AG04450 (cell line): ENCODE measurements at regions not wholly inside any gene's neighbourhood (a gene's known extent, or its start where the extent isn't known, plus 50 kb on each side); places are given as distances from the start of the nearest gene placed in this dataset.
"Not testable (repeated sequence)": the region's sequence is repeated elsewhere in the genome, so short reads cannot be mapped to it uniquely, and the experiment has no call there.

Experiments used
- CTCF ChIA-PET: fragments of 300-600, 350-600 bp; formaldehyde crosslinking; extraction: SDS; loops from one replicate; lab custom pipeline; 2022; ENCODE audit warnings: antibody characterized with exemption, inconsistent platforms; lab: Charles Lee
- POLR2A ChIA-PET: fragments of 350-600 bp; formaldehyde crosslinking; extraction: SDS; loops from one replicate; lab custom pipeline; 2021; ENCODE audit warnings: antibody characterized with exemption, inconsistent platforms; lab: Yijun Ruan, JAX
- DNase-seq: peaks from one replicate; pipeline ENCODE4 v3.0.0-alpha.2; 2011; ENCODE audit warnings: low read depth, low spot score
- H3K27ac ChIP-seq: one replicate; pipeline ENCODE4 v1.5.1; 2012; ENCODE audit warnings: low read depth, low read length, control low read depth
- H3K27me3 ChIP-seq: one replicate; pipeline ENCODE4 v1.6.0; 2012; ENCODE audit warnings: low read length; ENCODE audit not compliant: control insufficient read depth, insufficient read depth
- H3K4me3 ChIP-seq: 2 replicates; pipeline ENCODE4 v1.5.1; 2011; ENCODE audit warnings: mild to moderate bottlenecking, low read depth, low read length, control low read depth
- H3K9me3 ChIP-seq: 2 replicates; pipeline ENCODE4 v1.5.1; 2012; ENCODE audit warnings: low read length; ENCODE audit not compliant: control insufficient read depth, insufficient read depth
- CTCF ChIP-seq: IDR thresholded peaks from 2 replicates; pipeline ENCODE4 v1.5.1; 2011; ENCODE audit warnings: low read depth, low read length, control low read depth, inconsistent platforms

GRCh38 chr7:68783684-68784083 lies 814.6 kb upstream of the AUTS2 start:
- Histone ChIP-seq H3K9me3 (no peaks in the 10 kb centered on the region), H3K27me3 (no peaks in the 10 kb centered on the region), H3K27ac (no peak overlapping the region), H3K4me3 (no peak overlapping the region)
- ChIA-PET POLR2A (no interaction called here), CTCF (no interaction called here)
- TF ChIP-seq CTCF, result no peak
- DNase-seq, result no peak

DNA sequence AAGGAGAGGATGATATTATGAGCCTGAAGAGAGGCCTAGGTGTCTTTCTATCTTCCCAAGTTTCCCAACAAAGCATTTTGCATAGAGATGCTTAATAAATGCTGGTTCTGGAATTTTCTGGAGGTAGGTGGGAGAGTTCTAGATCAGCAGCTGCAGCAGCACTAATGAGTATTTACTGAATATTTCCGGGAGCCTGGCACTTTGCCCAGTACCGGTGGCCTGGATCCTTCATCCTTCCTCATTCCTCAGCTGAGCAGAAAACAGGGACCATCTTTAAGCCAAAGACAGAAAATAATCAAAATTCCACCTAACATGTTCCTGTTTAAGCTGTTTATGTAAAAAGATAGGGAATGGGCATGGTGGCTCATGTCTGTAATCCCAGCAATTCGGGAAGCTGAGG lies 813.2 kb upstream of the AUTS2 start:
- no peak for DNase-seq
- H3K4me3 ChIP-seq, result no peak overlapping the region
- POLR2A ChIA-PET, result no interaction called here
- H3K27me3 ChIP-seq, result no peaks in the 10 kb centered on the region
- TF ChIP-seq CTCF, result no peak
- CTCF ChIA-PET, result no interaction called here
- H3K27ac ChIP-seq, result no peak overlapping the region
- no peaks in the 10 kb centered on the region for H3K9me3 ChIP-seq

- DNase-seq, result no peak
- ChIA-PET CTCF (no interaction called here), POLR2A (no interaction called here)
- H3K9me3 ChIP-seq, result no peaks in the 10 kb centered on the region
- TF ChIP-seq CTCF, result no peak
- no peaks in the 10 kb centered on the region for H3K27me3 ChIP-seq
- H3K4me3 ChIP-seq, result no peak overlapping the region
- no peak overlapping the region for H3K27ac ChIP-seq
Measured at GRCh38 chr7:68787566-68787965, 810.7 kb upstream of the AUTS2 start.

- DNase-seq, H3K27ac ChIP-seq, H3K9me3 ChIP-seq, H3K4me3 ChIP-seq, H3K27me3 ChIP-seq, CTCF ChIA-PET, POLR2A ChIA-PET: not testable (repeated sequence)
Measured at GRCh38 chr7:68788529-68788928, 809.7 kb upstream of the AUTS2 start.

- DNase-seq, result no peak
- Histone ChIP-seq H3K9me3 (no peaks in the 10 kb centered on the region), H3K27me3 (no peaks in the 10 kb centered on the region), H3K27ac (no peak overlapping the region), H3K4me3 (no peak overlapping the region)
- ChIA-PET POLR2A (no interaction called here), CTCF (interaction anchor here (1.1 kb wide), 1 partner anchor 77 kb away, joined by 3 read pairs; no protein-coding TSS in a partner anchor)
- no peak for TF ChIP-seq CTCF
Measured at GRCh38 chr7:68789597-68789996, 808.7 kb upstream of the AUTS2 start.

GRCh38 chr7:68792351-68792750 lies 805.9 kb upstream of the AUTS2 start:
- POLR2A ChIA-PET, result no interaction called here
- H3K27ac ChIP-seq, result no peak overlapping the region

More at GRCh38 chr7:68792351-68792750, 805.9 kb upstream of the AUTS2 start:
- no peak for TF ChIP-seq CTCF
- CTCF ChIA-PET, result no interaction called here
- H3K4me3 ChIP-seq, result no peak overlapping the region
- DNase-seq, result no peak
- H3K27me3 ChIP-seq, result no peaks in the 10 kb centered on the region
- H3K9me3 ChIP-seq, result no peaks in the 10 kb centered on the region
